ENCODE measurements at regions not wholly inside any gene's neighbourhood (a gene's known extent, or its start where the extent isn't known, plus 50 kb on each side); places are given as distances from the start of the nearest gene placed in this dataset.

- no peak overlapping the region for H3K4me3 ChIP-seq (ENCODE audit: low read depth, low read length)
- DNase-seq (ENCODE audit: low read depth), result no peak
Measured at GRCh38 chr2:103618112-103618511, 856.3 kb downstream of the TMEM182 start.

GRCh38 chr2:103627301-103627700 lies 865.5 kb downstream of the TMEM182 start:
- no peak overlapping the region for H3K4me3 ChIP-seq (ENCODE audit: low read depth, low read length)
- DNase-seq (ENCODE audit: low read depth), result no peak

GRCh38 chr2:103638978-103639377 lies 877.1 kb downstream of the TMEM182 start:
- H3K4me3 ChIP-seq (ENCODE audit: low read depth, low read length), result no peak overlapping the region
- DNase-seq (ENCODE audit: low read depth), result no peak

GRCh38 chr2:103656558-103656957 lies 894.7 kb downstream of the TMEM182 start:
- DNase-seq (ENCODE audit: low read depth), result no peak

GRCh38 chr2:103660519-103660918 lies 898.7 kb downstream of the TMEM182 start:
- H3K4me3 ChIP-seq (ENCODE audit: low read depth, low read length), result no peak overlapping the region
- DNase-seq (ENCODE audit: low read depth), result no peak

More at GRCh38 chr2:103656558-103656957, 894.7 kb downstream of the TMEM182 start:
- no peak overlapping the region for H3K4me3 ChIP-seq (ENCODE audit: low read depth, low read length)

- DNase-seq (ENCODE audit: low read depth), result no peak
- no peak overlapping the region for H3K4me3 ChIP-seq (ENCODE audit: low read depth, low read length)
Measured at GRCh38 chr2:103660947-103661346, 899.1 kb downstream of the TMEM182 start.

GRCh38 chr2:103664690-103665089 lies 902.9 kb downstream of the TMEM182 start:
- no peak for DNase-seq (ENCODE audit: low read depth)

GRCh38 chr2:103667335-103667884 lies 905.6 kb downstream of the TMEM182 start:
- H3K4me3 ChIP-seq (ENCODE audit: low read depth, low read length), result no peak overlapping the region
- no peak for DNase-seq (ENCODE audit: low read depth)

More at GRCh38 chr2:103664690-103665089, 902.9 kb downstream of the TMEM182 start:
- no peak overlapping the region for H3K4me3 ChIP-seq (ENCODE audit: low read depth, low read length)

GRCh38 chr2:103669531-103669930 lies 907.7 kb downstream of the TMEM182 start:
- no peak for DNase-seq (ENCODE audit: low read depth)

More at GRCh38 chr2:103669531-103669930, 907.7 kb downstream of the TMEM182 start:
- H3K4me3 ChIP-seq (ENCODE audit: low read depth, low read length), result no peak overlapping the region
